KMS-11 (cell line): ENCODE measurements at regions not wholly inside any gene's neighbourhood (a gene's known extent, or its start where the extent isn't known, plus 50 kb on each side); places are given as distances from the start of the nearest gene placed in this dataset.

Experiments
- H2AFZ ChIP-seq: fragments of 200-600 bp; sonication (generic); 2 replicates; pipeline ENCODE4 v1.6.1; 2016; ENCODE audit warnings: antibody characterized with exemption, mixed run types, low read depth
- H3K27ac ChIP-seq: fragments of 200-600 bp; sonication (generic); 2 replicates; pipeline ENCODE4 v1.6.1; 2016; ENCODE audit warnings: mild to moderate bottlenecking, mixed run types
- H3K27me3 ChIP-seq: fragments of 200-600 bp; sonication (generic); 2 replicates; pipeline ENCODE4 v1.6.1; 2017; ENCODE audit warnings: mild to moderate bottlenecking, low read depth, mixed run types, moderate library complexity; ENCODE audit not compliant: insufficient read depth
- H3K36me3 ChIP-seq: fragments of 200-600 bp; sonication (generic); 2 replicates; pipeline ENCODE4 v1.6.1; 2017; ENCODE audit warnings: mild to moderate bottlenecking, mixed run types; ENCODE audit not compliant: insufficient read depth
- H3K4me1 ChIP-seq: fragments of 200-600 bp; sonication (generic); 2 replicates; pipeline ENCODE4 v1.6.1; 2016; ENCODE audit warnings: mild to moderate bottlenecking, low read depth, mixed run types; ENCODE audit not compliant: poor library complexity, severe bottlenecking
- H3K4me2 ChIP-seq: fragments of 200-600 bp; sonication (generic); 2 replicates; pipeline ENCODE4 v1.7.0; 2016; ENCODE audit warnings: mild to moderate bottlenecking, mixed run types
- H3K4me3 ChIP-seq: fragments of 200-600 bp; sonication (generic); IDR thresholded peaks from 2 replicates; pipeline ENCODE4 v1.6.1; 2017; ENCODE audit warnings: low read depth, low read length, mixed read lengths; ENCODE audit not compliant: insufficient read depth
- H3K79me2 ChIP-seq: fragments of 200-600 bp; sonication (generic); 2 replicates; pipeline ENCODE4 v1.6.1; 2016; ENCODE audit warnings: low read depth, mixed run types; ENCODE audit not compliant: insufficient read depth
- H3K9ac ChIP-seq: fragments of 200-600 bp; sonication (generic); 2 replicates; pipeline ENCODE4 v1.6.1; 2016; ENCODE audit warnings: mild to moderate bottlenecking, mixed run types
- H4K20me1 ChIP-seq: fragments of 200-600 bp; sonication (generic); 2 replicates; pipeline ENCODE4 v1.6.1; 2016; ENCODE audit warnings: mild to moderate bottlenecking, mixed run types; ENCODE audit not compliant: insufficient read depth
- CTCF ChIP-seq: fragments of 200-600 bp; sonication (generic); conservative IDR thresholded peaks from 2 replicates; pipeline ENCODE4 v1.6.1; 2017; ENCODE audit warnings: low read depth, mild to moderate bottlenecking, antibody characterized with exemption, low read length, moderate library complexity, mixed read lengths

- H3K79me2 ChIP-seq: no peaks in the 10 kb centered on the region
- TF ChIP-seq CTCF: no peak
- no peak overlapping the region for H3K4me2 ChIP-seq
- no peak overlapping the region for H3K9ac ChIP-seq
- no peak overlapping the region for H2AFZ ChIP-seq
- no peaks in the 10 kb centered on the region for H3K4me1 ChIP-seq
- no peaks in the 10 kb centered on the region for H3K27me3 ChIP-seq
- H4K20me1 ChIP-seq: no peaks in the 10 kb centered on the region
- H3K4me3 ChIP-seq: no peak overlapping the region
- H3K36me3 ChIP-seq: no peaks in the 10 kb centered on the region
- H3K27ac ChIP-seq: no peak overlapping the region
Observed at GRCh38 chr19:31955061-31955460, 390.3 kb upstream of the ZNF507 start.

GRCh38 chr19:31955884-31956283, 389.5 kb upstream of the ZNF507 start:
- H4K20me1 ChIP-seq: no peaks in the 10 kb centered on the region
- no peak overlapping the region for H3K27ac ChIP-seq
- no peaks in the 10 kb centered on the region for H3K79me2 ChIP-seq
- H3K36me3 ChIP-seq: no peaks in the 10 kb centered on the region
- H3K27me3 ChIP-seq: no peaks in the 10 kb centered on the region
- H3K4me3 ChIP-seq: no peak overlapping the region
- no peak overlapping the region for H3K9ac ChIP-seq
- no peak overlapping the region for H3K4me2 ChIP-seq
- H2AFZ ChIP-seq: no peak overlapping the region
- no peak for TF ChIP-seq CTCF
- H3K4me1 ChIP-seq: no peaks in the 10 kb centered on the region

GRCh38 chr19:31956771-31957392, 388.5 kb upstream of the ZNF507 start:
- no peaks in the 10 kb centered on the region for H3K4me1 ChIP-seq

GRCh38 chr19:31957711-31958110, 387.7 kb upstream of the ZNF507 start:
- Histone ChIP-seq H3K4me2 (no peak overlapping the region), H3K4me3 (no peak overlapping the region), H4K20me1 (no peaks in the 10 kb centered on the region), H3K9ac (no peak overlapping the region), H3K36me3 (no peaks in the 10 kb centered on the region), H3K4me1 (no peaks in the 10 kb centered on the region), H3K27me3 (no peaks in the 10 kb centered on the region), H3K27ac (no peak overlapping the region), H3K79me2 (no peaks in the 10 kb centered on the region), H2AFZ (no peak overlapping the region)
- no peak for TF ChIP-seq CTCF

More at GRCh38 chr19:31956771-31957392, 388.5 kb upstream of the ZNF507 start:
- no peak overlapping the region for H3K4me3 ChIP-seq
- H3K79me2 ChIP-seq: no peaks in the 10 kb centered on the region
- H4K20me1 ChIP-seq: no peaks in the 10 kb centered on the region
- no peak overlapping the region for H3K27ac ChIP-seq
- H3K27me3 ChIP-seq: no peaks in the 10 kb centered on the region
- H3K36me3 ChIP-seq: no peaks in the 10 kb centered on the region
- no peak overlapping the region for H3K4me2 ChIP-seq
- TF ChIP-seq CTCF: no peak
- H3K9ac ChIP-seq: no peak overlapping the region
- H2AFZ ChIP-seq: no peak overlapping the region
